CD4-positive, alpha-beta T cell treated with Interleukin-12 subunit alpha and Interleukin-12 subunit beta, for 1 hour (primary cell): ENCODE measurements at regions not wholly inside any gene's neighbourhood (a gene's known extent, or its start where the extent isn't known, plus 50 kb on each side); places are given as distances from the start of the nearest gene placed in this dataset.

Source experiments
- DNase-seq: peaks from one replicate; pipeline ENCODE4 v3.0.0-alpha.2; 2020

- DNase-seq, result peak; percentile 71
These were observed 245.1 kb downstream of the PTBP2 start for GRCh38 chr1:96966536-96967138.

DNA sequence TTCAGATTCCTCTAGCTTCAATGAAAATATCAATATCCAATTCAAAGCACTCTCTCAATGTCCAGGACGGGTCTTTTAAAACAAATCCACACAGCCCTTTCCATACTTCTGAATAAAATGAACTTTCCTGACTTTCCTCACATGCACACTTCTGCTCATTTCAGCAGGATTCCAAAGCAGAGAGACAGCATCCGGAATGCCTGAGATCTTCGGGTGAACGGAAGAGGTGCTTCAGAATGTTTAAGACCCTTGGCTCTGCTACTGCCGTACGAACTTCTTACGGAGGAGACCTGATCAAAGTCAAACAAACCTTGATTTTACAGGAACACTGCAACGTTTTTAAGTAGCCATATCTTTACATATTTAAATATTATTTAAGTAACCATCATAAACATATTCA, 245.7 kb downstream of the PTBP2 start:
- DNase-seq, result no peak

GRCh38 chr1:96968541-96968940, 247.0 kb downstream of the PTBP2 start:
- DNase-seq, result no peak

DNA sequence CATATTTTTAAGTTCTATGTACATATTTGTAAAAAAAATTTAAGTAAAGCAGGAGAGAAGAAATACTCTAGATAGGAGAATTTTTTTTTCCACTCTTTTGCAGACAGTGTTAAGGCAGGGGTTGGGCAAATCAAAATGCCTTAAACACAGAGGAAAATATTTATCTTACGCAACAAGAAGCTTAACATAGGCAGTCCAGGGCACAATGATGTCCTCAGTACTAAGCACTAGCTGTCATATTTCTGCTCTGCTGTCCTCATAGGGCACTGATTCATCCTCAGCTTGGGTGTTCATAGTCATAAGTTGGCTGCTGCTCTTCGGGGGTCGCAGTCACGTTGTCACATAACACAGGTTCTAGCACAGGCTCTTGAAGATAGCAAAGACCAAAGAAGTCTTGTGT, 247.4 kb downstream of the PTBP2 start:
- DNase-seq, result no peak

GRCh38 chr1:96969656-96970163, 248.1 kb downstream of the PTBP2 start:
- DNase-seq, result no peak

DNA sequence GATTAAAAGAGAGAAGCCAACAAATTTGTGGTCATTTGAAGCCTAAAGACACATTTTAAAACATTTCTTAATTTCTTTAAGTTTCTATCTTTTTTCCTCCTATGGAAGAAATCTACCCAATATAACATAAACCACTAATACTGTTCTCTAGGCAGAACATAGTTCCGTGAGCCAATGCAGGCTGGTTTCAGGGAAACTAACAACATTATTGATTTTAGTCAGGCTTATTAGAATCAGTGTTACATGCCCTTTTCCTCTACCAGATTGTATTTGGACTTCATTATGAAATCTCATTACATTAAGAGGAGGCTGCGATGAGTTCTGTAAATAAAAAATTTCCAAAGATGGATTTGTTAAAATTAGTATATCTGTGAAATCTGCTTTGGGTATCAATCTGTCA, 249.9 kb downstream of the PTBP2 start:
- DNase-seq, result no peak

DNA sequence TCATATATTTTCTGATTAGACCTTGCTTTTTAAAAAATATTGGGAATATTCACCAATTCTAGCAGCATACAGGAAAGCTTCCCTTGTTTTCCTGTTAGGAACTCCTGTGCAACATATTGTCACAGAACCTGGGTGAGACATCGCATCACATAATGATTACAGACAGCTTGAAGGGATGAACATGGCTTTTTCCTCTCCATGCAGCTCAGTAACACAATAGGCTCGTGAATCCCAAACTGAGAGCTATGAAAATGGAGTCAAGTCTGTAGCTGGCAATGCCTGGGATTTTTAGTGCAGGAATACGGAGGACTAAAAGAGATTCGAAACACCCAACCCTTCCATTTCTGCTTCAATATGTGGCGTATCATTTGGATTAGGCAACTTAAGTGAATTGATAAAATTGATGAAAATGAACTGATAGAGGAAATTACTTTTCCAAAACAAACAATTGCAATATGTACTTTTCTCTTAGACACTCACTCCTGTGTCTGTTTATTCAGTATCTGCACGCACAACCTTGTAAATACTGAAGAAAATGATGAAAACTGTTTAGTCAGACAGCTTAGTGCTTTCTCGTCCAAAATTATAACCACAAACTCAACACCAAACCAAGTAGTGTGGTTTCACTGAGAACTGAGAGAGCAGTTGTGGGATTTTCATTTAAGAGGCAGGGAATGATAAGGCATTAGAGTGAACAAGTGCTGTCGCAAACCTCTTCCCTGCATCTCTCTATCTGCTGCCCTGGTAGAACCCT, 250.4 kb downstream of the PTBP2 start:
- DNase-seq, result no peak

DNA sequence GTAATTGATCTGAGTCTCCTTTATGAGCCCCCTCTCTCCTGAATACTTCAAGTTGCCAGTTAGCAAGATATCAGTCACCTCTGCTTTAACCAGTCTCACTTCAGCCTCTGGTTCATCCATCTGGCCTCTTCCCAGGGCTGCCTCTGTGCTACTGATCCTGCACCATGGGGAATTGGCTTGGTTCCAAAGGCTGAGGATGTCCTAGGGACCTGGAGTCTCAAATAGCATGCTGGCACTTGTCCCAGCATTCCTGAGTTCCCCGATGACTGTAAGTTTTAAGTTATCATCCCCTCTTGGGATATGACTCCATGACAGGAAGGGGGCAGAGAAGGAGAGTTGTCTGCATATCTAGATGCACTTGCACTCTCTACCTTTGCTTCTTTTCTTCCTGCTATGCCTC, 252.0 kb downstream of the PTBP2 start:
- no peak for DNase-seq

- DNase-seq, result no peak
These were observed 256.9 kb downstream of the PTBP2 start for GRCh38 chr1:96978444-96978843.

DNA sequence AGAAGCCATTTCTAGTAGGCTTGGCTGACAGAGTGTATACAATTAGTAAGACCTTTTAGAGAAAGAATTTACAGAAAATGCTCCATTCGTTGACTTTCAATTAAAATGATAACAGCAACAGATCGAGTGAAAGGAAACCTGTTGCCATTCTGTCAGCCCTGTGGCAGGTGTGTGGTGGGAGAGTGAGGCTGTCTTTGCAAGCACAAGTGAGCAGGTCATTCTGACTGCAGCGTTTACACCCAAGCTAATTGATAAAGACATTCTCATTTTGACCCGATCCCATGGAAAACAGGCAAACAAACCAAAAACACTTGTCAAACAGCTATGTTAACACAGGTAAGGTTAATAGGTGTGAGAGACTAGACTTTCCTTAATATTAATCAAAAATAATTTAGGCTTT, 257.3 kb downstream of the PTBP2 start:
- DNase-seq, result no peak

- no peak for DNase-seq
These were observed 258.0 kb downstream of the PTBP2 start for GRCh38 chr1:96979304-96980268.

DNA sequence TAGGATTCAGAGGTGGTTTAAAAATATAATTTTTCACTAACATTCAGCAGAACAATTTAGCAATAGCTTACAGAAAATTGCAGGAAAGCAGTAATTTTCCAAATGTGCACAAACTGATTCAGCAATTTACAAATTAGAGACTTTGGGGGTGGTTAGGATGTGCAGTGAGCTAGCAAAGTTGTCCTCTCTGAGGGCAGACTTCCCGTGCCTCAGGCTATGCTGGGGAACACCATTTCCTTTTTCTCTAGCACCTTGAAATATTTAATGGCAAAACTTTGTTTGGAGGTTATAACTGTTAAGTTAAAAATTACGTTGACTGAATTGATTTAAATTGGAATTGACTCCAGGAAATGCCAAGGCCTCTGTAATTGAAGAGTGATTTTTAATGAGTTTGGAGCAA, 258.9 kb downstream of the PTBP2 start:
- no peak for DNase-seq

GRCh38 chr1:96981181-96981580, 259.6 kb downstream of the PTBP2 start:
- DNase-seq, result no peak

GRCh38 chr1:96982118-96982517, 260.5 kb downstream of the PTBP2 start:
- DNase-seq, result no peak

GRCh38 chr1:96983866-96984265, 262.3 kb downstream of the PTBP2 start:
- DNase-seq, result no peak

DNA sequence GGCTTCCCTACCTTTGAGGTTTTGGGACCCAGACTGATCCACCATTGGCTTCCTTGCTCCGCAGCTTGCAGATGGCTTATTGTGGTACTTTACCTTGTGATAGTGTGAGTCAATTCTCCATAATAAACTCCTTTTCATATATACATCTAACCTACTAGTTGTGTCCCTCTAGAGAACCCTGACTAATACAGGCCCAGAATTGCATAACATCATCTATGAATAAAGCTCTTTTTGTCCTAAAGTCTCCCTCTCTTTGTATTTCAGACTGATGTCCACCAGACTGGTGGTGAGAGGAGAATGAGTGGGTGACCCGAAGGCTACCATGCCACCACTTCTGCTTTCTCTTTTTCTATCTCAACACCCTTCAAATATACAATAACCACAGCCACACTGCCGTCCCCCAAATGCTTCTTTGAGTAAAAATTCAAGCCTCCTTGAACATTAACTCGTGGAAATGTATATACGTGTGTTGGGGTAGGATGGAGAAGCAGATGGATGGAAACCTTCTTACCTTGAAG, 265.7 kb downstream of the PTBP2 start:
- DNase-seq, result no peak

GRCh38 chr1:96989302-96989701, 267.7 kb downstream of the PTBP2 start:
- no peak for DNase-seq

- DNase-seq, result no peak
These were observed 268.6 kb downstream of the PTBP2 start for GRCh38 chr1:96990136-96990535.

DNA sequence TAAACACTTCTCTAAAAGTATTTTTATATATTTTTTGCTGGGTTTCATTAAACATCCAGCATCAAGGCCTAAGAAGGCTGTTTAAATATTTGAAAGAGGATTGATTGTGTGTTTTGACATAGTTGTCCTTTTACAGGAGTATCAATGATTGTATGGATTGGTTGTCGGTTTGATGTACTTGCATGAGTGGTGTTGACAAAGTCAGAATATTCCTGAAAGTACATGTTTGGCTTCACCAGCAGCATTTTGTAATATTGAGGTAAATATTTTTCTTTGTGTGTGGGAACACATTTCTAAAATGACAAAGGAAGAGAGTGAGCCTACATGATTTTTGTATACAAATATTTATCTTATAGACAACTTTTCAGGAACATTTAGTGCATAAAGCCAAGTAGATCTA, 269.7 kb downstream of the PTBP2 start:
- DNase-seq, result no peak

DNA sequence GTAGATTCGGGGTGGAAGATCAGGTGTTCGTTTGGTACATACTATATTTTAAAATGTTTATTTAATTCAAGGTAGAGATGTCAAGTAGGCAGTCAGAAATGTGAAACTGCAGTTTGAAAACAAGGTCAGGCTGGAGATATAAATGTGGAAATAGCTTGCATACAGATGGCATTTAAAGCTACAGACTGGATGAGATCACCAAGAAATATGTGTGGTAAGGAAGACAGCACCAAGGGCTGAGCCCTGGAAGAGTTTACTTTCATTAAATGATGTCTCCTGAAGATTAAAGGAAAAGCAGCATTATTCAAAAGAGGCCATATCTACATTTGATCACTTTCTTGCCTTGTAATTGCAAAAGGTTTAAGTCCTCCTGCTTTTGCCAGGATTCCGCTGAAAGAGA, 271.3 kb downstream of the PTBP2 start:
- no peak for DNase-seq

DNA sequence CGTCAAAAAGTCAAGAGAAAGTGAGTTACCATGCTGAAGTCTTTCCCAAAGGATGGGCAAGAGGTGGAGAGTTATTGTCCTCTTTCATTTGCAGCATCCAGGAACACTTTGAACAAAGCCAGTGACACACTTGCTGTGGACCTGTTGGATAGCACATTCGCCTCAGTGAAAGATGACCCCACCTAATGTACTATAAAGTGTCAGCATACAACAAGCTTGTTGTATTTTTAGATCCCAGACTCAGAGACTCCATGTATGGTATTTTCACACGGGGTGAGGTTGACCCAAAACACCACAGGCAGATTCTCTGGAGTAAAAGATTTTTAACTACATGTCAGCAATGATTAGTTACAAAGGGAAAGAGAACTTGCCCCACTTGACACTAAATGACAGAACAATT, 273.8 kb downstream of the PTBP2 start:
- DNase-seq, result no peak

- DNase-seq, result no peak
These were observed 274.4 kb downstream of the PTBP2 start for GRCh38 chr1:96996001-96996400.

GRCh38 chr1:96997717-96998116, 276.1 kb downstream of the PTBP2 start:
- no peak for DNase-seq
